PFSK-1 (cell line): ENCODE measurements at regions not wholly inside any gene's neighbourhood (a gene's known extent, or its start where the extent isn't known, plus 50 kb on each side); places are given as distances from the start of the nearest gene placed in this dataset.

Experiments
- FOXP2 ChIP-seq: optimal IDR thresholded peaks from 2 replicates; pipeline ENCODE3; 2011; ENCODE audit warnings: borderline replicate concordance, control low read depth, inconsistent platforms; ENCODE audit not compliant: insufficient read depth; ENCODE audit errors: extremely low read length, extremely low read depth
- POLR2AphosphoS5 ChIP-seq: IDR thresholded peaks from 2 replicates; pipeline ENCODE4 v1.6.1; 2012; ENCODE audit warnings: low read depth, mild to moderate bottlenecking, control low read depth, low read length, moderate library complexity
- REST ChIP-seq, 2 experiments: IDR thresholded peaks; 2 replicates each; pipeline versions ENCODE4 v1.6.1 to v1.8.0; 2011 to 2012; ENCODE audit warnings: low read depth in 2 of 2, low read length in 2 of 2, control low read depth in 1 of 2, inconsistent platforms in 1 of 2, mild to moderate bottlenecking in 1 of 2, moderate library complexity in 1 of 2; ENCODE audit not compliant: insufficient read depth in 1 of 2
- SIN3A ChIP-seq: IDR thresholded peaks from 2 replicates; pipeline ENCODE4 v1.6.1; 2012; ENCODE audit warnings: mild to moderate bottlenecking, low read length, moderate library complexity, borderline replicate concordance; ENCODE audit not compliant: insufficient read depth
- TAF1 ChIP-seq: IDR thresholded peaks from 2 replicates; pipeline ENCODE4 v1.6.1; 2012; ENCODE audit warnings: low read length, control low read depth, borderline replicate concordance; ENCODE audit not compliant: insufficient read depth

GRCh38 chr3:110711130-110711832 lies 360.3 kb upstream of the NECTIN3 start:
- TF ChIP-seq POLR2AphosphoS5 (no peak), SIN3A (no peak), REST (IDR thresholded peaks at IDR 0.05; ENCODE audit: insufficient read depth in 1 of 2, low read depth in 2 of 2, low read length in 2 of 2) (no peak), TAF1 (no peak), FOXP2 (no peak)
